ENCODE measurements at regions not wholly inside any gene's neighbourhood (a gene's known extent, or its start where the extent isn't known, plus 50 kb on each side); places are given as distances from the start of the nearest gene placed in this dataset.

DNA sequence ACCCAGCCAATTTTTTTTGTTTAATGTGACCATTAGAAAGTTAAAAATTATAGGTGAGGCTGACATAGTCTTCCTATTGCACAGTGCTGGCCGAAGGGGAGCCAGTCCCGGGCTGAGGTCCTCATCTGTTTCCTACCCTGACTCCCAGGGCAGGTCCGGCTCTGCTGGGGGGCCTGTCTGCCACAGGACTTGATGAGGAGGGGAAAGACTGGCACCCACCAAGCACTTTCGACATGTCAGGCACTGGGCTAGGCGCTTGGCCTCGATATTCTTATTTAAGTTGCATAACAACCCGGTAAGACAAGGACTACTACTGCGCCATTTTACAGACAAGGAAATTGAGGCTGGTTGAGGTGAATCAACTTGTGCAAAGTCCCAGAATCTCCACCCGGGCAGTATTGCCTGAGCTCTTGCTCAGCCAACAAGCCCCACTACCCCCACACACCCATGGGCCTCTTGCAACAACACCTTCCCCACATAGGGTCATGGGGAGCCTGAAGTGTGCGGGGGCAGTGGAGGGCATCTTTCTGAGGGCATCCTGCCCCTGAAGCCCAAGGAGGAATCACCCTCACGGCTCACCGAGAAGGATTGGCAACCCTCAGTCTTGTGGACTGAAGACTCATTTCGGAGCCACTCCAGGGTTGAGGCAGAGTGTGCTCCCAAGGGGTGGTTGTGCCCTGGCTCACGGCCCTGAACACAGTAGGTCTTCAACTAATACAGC is 62.7 kb upstream of the LINC01488 start:
- TF ChIP-seq, protein P1, sequence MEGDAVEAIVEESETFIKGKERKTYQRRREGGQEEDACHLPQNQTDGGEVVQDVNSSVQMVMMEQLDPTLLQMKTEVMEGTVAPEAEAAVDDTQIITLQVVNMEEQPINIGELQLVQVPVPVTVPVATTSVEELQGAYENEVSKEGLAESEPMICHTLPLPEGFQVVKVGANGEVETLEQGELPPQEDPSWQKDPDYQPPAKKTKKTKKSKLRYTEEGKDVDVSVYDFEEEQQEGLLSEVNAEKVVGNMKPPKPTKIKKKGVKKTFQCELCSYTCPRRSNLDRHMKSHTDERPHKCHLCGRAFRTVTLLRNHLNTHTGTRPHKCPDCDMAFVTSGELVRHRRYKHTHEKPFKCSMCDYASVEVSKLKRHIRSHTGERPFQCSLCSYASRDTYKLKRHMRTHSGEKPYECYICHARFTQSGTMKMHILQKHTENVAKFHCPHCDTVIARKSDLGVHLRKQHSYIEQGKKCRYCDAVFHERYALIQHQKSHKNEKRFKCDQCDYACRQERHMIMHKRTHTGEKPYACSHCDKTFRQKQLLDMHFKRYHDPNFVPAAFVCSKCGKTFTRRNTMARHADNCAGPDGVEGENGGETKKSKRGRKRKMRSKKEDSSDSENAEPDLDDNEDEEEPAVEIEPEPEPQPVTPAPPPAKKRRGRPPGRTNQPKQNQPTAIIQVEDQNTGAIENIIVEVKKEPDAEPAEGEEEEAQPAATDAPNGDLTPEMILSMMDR (IDR thresholded peaks at IDR 0.05), result no peak
- no peak for TF ChIP-seq POLR2A (IDR thresholded peaks at IDR 0.05)
- no peak for TF ChIP-seq POLR2AphosphoS5 (IDR thresholded peaks at IDR 0.05)

All from prostate gland (tissue), 2 donors.